NCI-H1694 treated with DMSO at 0.1 percent for 48 hours (cell line): ENCODE measurements at regions not wholly inside any gene's neighbourhood (a gene's known extent, or its start where the extent isn't known, plus 50 kb on each side); places are given as distances from the start of the nearest gene placed in this dataset.

Experiments
- DNase-seq: peaks from one replicate; lab custom pipeline; 2025; lab: John Stamatoyannopoulos, UW

DNA sequence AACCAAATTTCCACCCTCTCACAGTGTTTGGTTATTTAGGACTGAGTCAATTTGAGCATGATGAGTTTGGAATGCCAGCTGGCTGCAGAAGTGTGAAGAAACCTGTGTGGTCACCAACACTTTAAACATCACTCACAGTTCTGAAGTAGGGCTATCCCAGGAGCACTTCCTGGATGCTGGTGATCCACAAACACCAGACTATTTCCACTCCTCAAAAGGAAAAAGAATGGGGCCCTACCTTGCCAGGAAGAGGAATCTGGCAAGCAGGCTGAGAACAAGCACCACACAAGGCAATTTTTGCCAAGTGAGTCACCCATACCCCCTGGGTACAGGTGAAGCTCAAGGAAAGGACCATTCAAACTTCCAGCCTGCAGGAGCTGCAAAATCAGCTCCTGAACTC, 294.2 kb upstream of the PTGER4 start:
- no peak for DNase-seq

DNA sequence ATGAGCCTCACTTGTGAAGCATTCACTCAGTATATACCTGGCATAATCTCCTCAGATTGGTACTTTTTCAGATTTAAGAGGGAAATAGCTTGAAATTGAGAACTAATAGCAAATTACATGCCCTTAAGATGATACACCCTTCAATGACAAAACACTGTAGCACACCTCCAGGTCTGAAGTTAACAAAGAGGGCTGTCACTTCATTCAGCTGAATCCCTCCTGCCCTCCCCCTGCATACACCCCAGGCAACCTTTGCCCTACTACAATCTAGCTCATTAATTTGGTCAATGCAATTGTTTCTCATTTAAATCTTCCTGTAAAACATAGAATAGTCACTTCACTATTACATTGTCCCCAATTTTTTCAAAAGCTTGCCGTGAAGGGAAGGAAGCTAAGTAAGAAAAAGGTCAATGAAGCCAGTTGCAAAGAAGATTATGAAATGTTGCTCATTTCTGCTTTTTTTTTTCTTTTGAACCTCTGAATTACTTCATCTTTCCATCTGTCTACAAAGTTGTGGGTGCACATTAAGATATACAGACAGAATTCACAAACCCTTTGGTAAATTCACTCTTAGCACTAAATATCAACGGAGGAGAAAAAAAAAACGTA, 294.8 kb upstream of the PTGER4 start:
- no peak for DNase-seq

DNA sequence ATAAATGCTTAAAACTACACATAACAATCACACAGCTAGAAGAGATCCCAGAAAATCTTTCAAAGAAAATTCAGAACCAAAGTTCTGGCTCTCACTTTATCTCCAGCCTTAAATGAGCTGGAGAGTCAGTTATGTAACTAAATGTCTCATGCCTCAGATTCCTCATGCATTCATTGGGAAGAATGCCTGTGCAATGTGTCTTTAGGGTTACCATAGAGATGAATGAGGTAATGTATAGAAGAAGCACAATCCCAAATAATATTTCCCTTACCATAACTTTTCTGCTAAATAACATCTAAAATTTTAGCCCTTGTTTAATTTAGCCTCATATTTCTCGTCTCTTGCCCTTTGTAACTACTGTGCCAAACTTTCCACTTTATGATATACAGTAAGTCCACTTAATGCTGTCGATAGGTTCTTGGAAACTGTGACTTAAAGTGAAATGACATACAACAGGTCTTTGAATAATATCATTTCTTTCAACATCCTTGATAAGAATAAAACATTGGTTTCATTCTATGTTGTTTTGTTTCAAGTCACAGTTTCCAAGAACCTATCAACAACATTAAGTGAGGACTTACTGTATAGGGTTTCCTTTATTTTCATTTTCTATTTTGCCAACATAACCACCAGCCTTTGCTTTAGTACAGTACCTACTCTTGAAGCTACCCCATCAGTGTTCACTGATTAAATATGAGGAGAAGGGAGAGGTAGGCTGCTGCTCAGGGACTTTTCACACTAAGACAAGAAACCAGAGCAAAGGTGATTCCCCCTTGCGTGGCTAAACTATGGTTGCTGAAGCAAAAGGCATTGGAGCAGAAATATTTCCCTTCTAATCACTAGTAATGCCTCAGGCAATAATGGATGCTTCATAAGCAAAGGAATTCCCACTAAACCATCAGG, 295.7 kb upstream of the PTGER4 start:
- no peak for DNase-seq

DNA sequence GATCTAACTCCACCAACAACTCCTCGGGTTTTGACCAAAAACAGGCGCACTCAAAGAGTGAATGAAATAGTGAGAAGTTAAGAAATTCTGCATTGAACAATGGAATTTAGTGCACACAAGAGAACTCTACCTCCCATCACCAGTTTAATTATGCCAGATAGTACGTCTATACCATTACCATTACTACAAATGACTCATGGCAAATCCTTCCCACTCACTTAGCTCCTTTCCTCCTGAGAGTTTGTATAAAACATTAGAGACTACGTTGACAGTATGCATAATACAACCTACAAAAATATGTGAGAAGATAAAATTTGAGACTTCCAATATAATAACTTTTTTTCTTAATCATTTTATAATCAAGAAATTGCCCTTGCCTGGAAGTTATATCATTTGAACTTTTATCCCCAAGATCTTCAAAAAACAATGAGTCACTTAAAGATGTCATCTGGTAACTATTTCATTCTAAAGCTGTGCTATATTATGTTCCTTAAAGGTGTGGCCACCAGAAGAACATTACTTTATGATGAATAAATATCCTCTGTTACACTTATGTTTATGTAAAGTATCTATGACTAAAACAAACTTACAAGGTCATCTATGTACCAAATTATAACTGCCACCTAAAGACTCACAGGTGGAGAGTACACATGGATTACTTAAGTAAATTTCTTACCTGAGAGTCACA, 297.9 kb upstream of the PTGER4 start:
- no peak for DNase-seq

DNA sequence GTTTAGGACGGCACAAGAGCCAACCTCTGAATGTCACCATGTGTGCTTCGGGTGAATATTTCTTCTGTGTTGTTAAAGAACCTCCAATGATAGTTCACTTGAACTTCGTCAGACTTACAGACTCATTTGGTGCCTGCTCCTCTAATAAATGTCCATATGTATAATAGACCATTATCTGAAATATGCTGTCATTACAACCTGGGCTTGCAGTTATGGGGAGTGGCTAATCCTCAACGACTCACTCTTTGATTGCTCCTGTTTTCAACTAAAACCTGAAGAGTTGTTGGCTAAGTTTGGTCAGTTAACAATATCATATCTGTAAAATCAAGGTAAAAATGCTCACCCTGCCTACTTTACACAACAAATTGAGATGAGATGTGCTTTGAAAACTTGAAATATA, 298.7 kb upstream of the PTGER4 start:
- DNase-seq, result no peak

DNA sequence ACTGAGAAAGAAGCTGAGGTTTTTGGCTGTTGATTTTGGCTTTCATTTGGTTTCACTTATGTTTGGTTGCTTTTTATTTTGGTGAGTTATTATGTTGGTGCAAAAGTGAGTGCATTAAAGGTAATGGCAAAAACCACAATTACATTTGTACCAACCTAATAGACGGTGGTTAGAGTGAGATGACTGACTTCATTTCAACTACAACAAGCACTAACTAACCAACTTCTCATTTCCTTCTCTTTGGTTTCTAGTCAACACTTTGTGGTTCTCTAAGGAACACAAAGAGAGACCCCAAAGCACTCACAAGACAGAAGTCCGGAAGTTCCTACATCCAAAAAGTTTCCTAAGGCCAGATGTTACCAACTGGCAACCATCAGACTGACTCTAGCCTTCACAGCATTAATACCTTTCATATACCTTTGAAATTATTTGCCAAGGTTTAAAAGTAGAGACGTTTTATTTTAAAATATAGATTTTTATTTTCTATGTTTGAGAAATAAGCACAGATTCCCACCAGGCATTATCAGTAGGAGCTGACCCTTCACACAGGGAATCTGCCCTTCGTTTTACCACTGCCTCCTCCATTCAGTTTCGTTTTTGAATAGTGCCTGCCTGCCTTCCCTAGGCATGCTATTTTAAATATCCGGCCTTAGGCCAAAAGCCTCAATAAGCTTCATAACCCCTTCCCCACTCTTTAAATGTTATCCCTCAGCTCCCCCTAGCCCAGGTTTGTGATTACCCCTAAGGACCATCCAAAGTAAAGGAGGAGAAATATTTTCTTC, 301.1 kb upstream of the PTGER4 start:
- DNase-seq, result no peak

DNA sequence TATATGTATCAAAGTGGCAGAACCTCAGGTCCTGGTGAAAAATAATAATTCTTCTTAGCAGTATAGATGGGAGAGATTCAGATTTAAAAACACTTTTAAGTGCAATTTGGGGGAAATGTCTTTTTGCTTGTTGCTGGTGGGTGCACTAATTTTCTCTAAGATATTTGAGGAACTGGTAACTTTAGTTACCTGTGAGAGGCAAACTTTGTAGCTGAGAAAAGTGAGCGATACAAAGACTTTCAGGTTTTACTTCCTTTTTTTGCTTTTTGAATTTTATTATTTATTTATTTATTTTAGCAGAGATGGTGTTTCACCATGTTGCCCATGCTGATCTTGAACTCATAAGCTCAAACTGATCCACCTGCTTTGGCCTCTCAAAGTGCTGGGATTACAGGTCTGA, 303.1 kb upstream of the PTGER4 start:
- no peak for DNase-seq

DNA sequence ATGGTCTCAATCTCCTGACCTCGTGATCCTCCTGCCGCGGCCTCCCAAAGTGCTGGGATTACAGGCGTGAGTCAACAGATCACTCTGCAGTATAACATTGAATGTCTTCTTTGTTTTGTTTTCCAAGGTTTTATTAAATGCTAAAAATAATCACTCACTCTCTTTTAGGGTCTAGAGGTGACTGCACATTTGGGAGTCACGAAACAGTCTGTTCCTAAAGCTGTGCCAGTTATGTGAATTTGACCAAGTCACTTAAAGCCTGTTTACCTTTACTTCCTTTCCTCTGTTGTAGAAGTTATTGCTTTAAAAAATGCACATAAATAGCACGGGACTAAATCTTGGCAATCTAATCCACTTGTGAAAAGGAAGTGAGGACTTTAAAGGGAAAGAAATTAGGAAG, 304.9 kb upstream of the PTGER4 start:
- no peak for DNase-seq

DNA sequence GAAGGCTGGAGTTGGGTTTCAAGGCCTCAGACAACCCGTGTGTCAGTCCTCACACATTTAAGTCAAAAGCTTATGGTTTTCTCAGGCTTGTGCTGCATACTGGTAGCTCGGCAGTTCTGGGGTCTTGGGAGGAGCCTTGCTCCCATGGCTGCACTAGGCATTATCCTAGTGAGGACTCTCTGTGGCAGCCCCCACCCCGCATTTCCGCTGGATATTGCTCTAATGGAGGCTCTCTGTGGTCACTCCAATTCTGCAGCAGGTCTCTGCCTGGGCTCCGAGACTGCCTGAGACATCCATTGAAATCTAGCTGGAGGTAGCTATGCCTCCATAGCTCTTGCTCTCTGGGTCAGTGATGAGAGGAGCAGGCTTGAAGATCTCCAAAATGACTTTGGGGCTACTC, 311.5 kb upstream of the PTGER4 start:
- DNase-seq, result no peak

DNA sequence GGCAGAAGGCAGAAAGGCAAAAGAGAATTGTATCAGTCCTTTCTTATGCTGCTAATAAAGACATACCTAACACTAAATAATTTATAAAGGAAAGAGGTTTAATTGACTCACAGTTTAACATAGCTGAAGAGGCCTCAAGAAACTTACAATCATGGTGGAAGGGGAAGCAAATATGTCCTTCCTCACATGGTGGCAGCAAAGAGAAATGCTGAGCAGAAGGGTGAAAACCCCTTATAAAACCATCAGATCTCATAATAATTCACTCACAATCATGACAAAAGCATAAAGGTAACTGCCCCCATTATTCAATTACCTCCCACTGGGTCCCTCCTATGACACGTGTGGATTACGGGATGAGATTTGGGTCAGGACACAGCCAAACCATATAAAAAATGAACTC, 312.5 kb upstream of the PTGER4 start:
- no peak for DNase-seq

DNA sequence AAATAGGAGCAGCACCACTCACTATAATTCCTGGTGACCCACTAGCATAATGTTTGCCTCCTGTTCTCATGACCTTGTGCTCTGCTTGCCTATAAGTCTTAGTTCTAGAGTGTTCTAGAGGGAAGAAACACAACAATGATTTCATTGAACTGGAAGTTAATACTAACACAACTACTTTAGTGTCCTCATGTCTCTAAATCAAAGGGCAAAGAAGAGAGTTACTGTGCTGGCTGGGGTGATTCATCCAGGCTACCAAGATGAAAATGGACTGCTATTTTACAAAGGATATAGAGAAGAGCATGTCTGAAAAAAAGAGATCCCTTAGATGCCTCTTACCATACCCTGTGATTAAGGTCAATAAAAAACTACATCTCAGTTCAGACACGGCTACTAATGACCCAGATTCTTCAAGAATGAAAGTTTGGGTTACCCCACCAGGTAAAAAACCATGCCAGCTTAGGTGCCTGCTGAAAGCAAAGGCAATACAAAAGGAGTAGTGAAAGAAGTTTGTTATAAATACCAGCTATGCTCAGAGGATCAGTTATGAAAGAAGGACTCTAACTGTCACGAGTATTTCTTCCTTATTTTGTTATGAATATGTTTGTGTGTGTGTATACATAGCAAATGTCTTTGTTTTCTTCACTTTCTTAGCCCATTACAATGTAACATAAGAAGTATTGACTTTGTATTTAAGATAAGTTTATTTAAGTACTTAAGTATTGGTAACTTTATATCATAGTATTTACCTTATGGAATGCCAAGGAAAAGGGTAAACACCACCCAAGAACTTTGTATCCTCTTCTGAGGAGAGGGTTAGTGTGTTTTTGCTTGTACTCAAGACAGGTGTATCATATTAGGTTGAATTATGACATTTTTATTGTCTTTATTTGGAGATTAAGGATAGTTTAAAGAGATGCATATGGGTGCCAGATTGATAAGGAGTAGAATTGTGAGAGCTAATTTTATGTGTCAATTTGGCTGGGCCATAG, 314.1 kb upstream of the PTGER4 start:
- DNase-seq, result no peak

DNA sequence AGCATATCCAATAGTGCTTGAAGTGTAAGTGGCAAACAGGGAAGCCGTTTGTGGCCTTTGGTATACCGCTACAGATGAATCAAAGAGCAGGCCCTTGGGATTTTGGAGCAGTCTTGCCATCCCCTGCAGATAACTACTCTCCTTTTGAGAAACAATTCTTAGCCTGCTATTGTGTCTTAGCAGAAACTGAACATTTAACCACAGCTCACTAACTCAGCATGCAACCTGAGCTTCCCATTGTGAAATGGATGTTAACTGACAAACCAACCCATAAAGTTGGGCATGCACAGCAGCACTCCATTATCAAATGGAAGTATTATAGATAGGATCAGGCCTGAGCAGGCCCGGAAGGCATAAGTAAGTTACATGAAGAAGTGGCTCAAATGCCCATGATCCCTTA, 315.3 kb upstream of the PTGER4 start:
- no peak for DNase-seq

DNA sequence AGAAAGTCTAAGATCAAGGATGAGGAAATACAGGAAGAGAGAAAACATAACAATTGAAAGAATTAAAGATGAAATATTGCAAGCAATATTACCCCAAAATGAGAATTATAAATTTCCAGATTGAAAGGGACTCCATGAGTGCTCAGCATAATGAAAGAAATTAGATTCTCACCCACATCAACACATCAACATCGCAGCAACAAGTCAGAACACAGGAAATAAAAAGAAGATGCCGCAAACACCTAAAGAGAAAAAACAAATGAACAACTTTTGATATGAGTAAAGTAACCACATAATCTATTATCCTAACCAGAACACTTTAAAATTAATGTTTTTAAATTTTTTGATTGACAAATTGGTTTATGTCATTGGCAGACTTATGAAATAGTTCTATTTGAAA, 318.3 kb upstream of the PTGER4 start:
- no peak for DNase-seq

DNA sequence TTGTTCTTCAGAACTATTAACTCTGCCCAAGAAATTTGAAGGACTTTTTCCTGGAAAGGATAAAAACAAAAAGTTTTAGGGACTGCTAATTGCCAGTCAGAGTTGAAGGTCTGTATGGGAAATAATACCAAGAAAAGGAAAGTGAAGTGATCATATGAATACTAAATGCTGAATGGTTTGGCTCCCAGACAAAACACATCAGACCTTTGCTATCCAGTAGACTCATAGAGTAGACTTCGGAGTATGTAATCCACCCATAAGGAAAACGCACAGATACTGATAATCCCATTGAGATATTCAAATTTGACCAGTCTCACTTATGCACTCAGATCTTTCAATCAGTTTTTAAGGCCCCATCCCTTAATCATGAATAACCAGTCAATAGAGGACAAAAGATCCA, 319.0 kb upstream of the PTGER4 start:
- no peak for DNase-seq

DNA sequence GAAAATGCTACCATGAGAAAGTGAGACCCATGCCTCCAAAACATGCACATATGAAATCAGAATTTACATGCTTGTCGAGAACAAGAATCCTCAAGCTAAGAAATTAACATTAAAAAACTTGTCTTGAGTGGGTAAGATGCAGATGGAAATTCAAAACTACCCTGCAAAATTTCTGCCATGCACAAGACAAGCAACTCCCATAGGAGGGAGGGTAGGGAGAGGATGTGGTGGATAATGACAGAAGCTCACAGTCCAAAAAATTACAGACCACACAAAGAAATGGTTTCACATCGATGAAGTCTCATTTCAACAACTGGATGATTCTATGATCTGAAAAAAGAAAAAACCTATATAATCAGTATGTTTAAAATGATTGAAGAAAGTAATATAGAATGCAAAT, 319.9 kb upstream of the PTGER4 start:
- DNase-seq, result no peak

DNA sequence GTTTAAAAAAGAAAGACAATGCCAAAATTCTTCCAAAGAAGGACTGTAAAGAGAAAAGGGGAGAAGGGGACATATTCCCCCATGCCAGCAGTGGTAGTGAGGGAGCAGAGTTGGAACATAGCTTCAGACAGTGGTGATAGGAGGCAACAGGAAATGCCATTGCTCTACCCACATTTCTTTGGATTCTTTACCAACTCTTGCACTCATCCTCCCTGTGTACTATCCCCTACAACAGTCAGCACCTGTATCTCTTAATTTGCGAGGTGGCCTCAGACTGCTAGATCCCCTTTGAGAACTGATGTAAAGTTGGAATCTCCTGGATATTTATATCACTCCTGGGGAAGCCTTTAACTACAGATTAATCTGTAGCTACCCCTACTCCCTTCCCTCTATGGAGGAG, 320.6 kb upstream of the PTGER4 start:
- no peak for DNase-seq

DNA sequence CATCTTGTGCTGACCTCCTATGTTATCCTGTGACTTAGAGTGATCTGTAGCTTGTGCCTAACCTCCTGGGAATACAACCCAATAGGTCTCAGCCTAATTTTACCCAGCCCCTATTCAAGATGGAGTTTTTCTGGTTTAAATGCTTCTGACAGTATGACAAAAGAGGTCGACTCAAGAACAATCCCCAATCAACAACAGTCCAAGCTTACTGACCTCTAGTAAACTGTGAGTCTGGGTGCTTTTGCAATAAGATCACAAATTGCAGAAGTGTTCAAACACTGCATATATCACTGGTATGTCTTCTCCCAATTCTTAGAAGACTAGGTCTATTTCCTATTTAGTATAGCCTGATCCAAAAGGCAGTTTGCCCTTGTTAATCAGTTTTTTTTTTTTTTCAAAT, 323.5 kb upstream of the PTGER4 start:
- no peak for DNase-seq

DNA sequence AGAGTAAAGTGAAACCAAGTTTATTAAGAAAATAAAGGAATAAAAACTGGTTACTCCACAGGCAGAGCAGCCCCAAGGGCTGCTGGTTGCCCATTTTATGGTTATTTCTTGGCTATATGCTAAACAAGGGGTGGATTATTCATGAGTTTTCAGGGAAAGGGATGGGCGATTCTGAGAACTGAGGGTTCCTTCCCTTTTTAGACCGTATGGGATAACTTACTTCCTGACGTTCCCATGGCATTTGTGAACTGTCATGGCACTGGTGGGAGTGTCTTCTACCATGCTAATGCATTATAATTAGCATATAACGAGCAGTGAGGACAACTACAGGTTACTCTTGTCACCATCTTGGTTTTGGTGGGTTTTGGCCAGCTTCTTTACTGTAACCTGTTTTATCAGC, 323.9 kb upstream of the PTGER4 start:
- DNase-seq, result no peak

DNA sequence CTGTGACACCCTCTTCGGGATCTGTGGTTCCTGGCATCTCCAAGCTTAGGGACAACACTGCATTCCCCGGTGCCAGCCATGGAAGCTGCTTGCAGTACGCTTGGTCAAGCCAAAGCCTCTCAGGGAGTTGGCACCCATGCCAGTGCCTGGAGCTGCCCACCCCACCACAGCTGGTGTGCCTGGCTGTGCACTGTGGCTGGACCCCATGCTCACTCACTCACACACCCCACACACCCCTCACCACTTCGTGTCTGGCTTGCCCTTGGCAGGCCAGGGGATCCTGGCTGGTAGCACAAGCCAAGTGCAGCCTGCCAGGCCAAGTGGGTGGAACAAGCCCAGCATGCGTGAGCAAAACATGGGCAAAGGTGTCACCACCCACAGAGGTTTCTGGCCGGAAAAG, 324.5 kb upstream of the PTGER4 start:
- DNase-seq, result no peak

DNA sequence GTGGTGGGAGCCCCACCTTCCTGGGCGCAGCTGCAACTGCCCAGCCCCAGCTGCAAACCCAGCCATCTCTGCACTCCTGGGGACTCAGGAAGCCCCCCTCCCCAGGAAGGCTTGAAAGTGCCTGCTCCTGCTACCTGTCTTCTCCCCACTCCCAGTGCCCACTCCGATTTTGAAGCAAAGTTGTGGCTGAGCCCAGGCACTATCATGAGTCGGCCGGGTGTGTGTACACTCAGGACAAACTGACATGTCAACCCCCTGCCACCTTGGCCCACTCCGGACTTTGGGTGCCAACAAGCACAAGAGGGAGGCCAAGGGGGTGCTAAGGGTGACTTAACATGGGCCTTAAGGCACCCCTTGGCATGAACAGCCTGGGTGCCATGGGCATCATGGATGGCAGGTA, 325.5 kb upstream of the PTGER4 start:
- no peak for DNase-seq

DNA sequence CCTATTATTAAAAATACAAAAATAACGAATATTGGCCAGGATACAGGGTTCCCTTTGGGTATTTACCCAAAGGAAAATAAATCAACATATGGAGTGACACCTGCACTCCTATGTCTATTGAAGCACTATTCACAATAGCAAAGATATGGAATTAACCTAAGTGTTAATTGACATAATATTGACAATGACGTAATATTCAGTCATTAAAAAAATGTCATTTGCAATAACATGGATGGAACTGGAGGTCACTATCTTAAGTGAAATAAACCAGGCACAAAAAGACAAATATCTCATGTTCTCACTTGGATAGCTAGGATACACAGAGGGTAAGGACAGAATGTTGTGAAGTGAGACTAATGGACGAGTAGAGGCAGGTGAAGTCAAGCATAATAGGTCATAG, 326.3 kb upstream of the PTGER4 start:
- no peak for DNase-seq
